Activated CD8-positive, alpha-beta memory T cell treated with anti-CD3 and anti-CD28 coated beads for 24 hours (primary cell): ENCODE measurements at regions not wholly inside any gene's neighbourhood (a gene's known extent, or its start where the extent isn't known, plus 50 kb on each side); places are given as distances from the start of the nearest gene placed in this dataset.
"Not testable (repeated sequence)": the region's sequence is repeated elsewhere in the genome, so short reads cannot be mapped to it uniquely, and the experiment has no call there.

Source experiments
- DNase-seq: peaks from one replicate; pipeline ENCODE4 v3.0.0-alpha.2; 2020

DNA sequence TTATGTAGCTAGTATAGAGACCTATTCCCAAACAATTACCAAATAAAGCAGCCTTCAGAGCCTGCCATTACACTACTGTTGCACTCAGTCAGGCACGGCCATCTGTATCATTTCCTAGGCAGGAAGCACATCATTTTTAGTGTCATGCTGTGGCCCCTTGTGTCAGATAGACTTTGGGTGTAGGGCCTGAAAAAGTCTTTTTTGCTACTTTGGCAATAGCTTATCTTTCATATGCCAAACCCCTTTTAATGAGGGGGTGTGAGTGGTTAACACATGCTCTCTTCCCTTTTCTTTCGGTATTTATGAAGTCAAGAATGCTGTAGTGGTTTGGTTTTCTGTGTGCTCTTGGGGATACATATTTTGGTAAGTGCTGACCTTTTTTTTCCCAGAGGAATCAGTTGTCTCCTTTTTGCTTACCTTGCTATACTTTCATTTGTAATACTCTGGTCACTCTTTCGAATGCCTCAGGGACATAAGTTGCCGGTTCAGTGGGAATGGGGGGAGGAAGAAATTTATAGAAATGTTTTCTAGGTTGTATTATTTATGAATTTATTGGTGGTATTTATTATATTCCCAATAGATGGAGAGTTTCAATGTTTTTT, 209.8 kb downstream of the CSNK1G3 start:
- DNase-seq = no peak

DNA sequence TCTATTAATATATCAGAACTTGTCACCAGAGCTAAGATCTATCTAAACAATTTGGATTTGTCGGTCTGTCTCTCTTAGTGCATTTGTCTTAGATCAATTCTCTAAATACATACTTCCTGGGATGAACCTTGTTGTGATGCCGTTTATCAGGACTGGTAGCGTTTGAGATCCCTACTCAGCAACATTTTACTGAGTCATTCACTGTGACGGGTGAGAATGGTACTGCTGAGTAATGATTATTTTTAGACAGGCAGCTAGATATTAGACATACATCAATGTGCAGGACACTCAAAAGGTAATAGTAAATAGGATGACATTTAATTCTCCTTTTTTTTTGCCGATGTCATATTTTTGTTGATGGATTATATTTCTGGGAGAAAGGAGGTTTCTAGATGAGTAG, 209.0 kb downstream of the CSNK1G3 start:
- DNase-seq = no peak

DNA sequence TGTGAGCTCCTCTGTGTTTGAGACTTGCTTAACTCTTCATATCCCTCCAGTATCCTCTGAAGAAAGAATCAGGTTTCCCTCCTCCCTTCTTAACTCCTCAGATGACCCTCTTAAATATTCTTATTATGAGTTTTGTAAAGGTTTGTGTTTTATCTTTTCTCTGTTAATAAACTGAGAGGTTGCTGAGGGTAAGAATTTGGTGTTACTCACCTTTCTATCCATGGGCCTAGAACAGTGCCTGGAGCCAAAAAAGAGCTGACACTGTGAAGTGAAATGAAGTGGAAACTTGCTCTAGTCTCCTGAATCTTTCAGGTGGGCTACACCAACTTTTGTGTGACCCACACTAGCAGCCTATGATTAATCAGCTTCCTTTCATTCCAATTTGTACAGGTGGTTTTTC, 208.4 kb downstream of the CSNK1G3 start:
- DNase-seq = no peak

DNA sequence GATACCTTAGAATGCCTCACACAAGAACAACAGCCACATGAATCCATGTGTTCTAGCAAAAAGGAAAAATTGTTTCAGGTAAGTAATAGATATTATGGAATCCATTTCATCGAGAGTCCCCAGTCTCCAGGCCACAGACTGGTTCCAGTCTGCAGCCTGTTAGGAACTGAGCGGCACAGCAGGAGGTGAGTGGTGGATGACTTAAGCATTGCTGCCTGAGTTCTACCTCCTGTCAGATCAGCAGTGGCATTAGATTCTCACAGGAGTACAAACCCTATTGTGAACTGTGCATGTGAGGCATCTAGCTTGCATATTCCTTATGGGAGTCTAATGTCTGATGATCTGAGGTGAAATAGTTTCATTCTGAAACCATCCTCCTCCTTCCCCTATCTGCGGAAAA, 207.0 kb downstream of the CSNK1G3 start:
- no peak for DNase-seq

DNA sequence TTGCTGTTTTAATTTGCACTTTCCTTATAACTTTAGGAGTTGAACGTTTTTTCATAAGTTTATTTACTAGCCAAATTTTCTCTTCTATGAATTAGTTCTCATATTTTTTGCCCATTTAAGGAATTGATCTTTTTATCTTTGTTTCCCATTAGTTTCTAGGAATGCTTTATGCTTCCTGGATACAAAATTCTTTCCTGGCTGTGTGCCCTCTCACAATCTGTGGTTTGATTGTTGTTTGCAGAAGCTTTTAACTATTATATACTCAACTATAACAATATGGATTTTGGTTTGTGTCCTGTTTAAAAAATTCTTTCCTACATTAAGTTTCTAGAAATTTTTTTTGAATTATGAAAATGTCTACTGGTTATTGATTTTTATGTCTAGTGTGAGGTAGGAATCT, 206.3 kb downstream of the CSNK1G3 start:
- DNase-seq = no peak

DNA sequence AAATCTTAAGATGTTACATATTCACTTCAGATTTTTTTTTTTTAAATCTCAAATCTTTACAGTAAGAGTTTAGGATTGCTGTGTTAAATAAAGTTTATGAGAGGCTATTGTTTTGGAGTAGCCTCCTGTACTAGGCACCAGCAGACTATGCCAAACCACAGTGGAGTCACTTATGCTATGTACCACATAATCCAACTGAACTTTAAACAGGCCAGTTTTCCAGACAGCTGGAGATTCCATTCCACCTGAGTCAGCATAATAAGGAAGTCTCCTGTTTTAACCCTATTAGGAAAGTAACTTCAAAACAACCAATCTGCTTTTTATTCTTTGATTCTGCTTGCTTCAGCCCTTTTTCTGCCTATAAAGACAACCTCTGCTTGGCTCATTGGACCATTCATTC, 205.2 kb downstream of the CSNK1G3 start:
- no peak for DNase-seq

DNA sequence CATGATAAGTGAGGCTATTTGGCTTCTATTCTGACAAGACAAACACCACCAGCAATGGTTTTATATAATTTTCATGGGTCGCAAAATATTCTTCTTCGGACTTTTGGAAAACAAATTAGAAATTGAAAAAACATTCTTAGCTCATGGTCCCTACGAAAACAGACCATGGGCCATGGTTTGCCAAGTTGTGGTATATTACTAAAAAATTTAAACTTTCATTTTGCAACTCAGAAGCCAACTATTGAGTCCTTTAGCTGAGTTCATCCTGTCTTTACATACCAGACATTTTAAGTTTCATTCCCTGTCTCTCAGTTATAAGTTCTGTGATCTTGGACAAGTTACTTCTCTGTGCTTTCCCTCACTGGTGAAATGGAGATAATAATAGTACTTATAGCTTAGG, 198.1 kb downstream of the CSNK1G3 start:
- DNase-seq = no peak

DNA sequence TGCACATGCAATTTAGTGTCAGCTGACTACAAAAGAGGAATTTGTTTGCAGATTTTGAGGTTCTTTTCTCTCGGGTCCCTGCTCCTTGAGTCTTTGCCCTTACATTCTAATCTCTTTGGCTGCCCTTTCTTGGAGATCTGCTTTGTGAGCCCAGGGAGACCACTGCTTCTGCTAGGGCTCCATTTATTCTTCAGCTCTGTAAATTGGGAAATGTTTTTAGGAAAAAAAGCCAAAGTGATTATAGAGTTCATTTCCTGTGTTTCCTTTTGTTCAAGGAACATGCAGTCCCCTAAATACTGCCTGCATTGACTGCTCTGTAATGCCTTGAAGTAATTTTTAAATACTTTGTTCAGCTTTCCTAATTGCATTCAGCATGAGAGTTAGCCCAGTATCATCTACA, 197.4 kb downstream of the CSNK1G3 start:
- no peak for DNase-seq

DNA sequence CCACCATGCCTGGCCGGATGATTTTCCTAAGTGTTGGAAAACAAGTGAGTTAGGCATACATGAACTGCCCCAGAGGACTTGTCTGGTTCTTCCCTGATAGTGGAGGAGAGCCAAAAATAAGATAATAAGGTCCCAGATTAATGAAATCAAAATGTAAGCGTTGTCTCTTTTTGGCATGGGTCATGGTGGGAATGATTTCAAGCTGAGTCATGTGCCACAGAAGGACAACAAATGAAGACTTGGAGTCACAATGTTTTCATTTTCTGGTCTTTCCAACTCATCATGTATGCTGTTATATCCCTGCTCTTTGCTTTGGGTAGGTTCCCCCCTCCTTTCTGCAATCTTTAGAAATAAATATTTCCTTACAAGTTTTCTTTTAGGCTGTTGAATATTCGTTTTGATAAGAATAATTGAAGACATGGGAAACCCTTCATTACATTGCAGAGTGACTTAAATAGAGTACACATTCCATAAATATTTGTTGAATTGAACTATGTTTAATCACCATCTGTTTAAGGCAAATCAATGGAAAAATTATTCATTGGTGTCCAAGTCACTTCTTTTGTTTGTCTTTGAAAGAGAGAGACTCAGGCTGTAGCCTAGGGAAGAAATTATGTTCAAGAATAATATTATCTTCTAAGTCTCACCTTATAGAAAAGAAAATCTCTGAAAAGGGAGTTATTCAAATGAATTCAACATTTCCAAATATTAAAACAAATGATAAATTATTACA, 196.3 kb downstream of the CSNK1G3 start:
- no peak for DNase-seq

DNA sequence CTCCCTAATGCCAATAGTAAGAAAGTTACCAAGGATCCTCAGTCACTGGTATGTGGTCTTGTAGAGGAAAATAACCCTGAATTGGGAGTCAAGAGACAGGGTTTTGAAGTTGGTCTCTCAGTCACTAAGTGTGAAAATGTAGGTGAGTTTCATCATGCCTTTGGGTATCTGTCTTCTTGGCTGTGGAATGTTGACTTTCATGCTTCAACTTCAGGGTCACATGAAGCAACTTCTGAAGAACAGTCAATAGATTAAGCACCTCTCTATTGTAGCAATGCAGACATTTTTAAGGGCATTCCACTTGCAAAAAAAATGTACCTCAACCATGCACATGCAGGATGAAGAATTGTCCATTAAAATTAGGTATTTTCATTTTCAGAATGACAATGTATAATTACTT, 194.6 kb downstream of the CSNK1G3 start:
- no peak for DNase-seq

DNA sequence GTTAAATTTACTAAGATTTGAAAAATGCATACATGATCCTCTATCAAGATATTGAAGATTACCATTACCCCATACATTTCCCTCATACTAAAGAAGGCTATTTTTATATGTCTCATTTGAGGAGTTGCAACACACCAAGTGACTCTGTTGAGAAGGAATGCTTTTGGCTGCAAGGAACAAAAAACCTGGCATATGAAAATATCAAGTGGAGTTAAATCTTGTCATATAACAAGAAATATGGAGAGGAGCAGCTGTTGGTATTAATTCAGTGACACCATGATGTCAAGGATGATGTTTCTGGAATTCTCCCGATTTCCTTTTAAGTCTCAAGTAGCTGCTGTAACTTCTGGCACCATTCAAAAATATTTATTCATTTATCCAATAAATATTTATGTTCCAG, 193.8 kb downstream of the CSNK1G3 start:
- no peak for DNase-seq

DNA sequence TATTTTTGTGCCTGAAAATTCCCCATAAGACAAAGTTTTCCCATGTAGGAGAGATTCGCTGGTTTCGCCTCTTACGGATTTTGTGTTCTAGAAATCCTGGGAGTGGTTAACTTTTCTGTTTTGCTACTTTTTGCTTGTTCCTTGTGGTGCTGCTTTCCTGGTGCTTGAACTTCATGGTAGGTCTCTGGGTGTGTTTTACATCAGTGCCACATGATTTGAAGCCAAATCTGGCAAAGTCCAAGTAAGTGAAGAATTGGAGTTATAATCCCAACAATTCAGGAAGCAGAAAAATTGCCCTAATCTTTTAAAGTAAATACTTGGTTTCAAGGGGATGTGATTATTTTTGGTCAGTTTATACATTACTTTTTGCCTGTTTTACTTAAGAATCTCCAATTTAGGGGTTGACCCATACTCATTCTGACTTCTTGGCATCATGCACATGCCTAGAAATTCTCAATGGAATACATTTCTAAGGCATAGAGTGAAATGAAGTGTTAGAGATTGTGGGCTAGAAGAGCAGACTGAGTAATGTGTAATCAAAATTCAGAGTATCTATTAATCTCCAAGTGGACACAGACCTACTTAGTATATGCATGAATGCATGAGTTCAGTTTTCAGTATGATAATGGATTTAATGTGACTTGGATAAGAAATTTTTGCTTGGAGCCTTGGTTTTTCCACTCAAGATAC, 189.7 kb downstream of the CSNK1G3 start:
- DNase-seq = no peak

DNA sequence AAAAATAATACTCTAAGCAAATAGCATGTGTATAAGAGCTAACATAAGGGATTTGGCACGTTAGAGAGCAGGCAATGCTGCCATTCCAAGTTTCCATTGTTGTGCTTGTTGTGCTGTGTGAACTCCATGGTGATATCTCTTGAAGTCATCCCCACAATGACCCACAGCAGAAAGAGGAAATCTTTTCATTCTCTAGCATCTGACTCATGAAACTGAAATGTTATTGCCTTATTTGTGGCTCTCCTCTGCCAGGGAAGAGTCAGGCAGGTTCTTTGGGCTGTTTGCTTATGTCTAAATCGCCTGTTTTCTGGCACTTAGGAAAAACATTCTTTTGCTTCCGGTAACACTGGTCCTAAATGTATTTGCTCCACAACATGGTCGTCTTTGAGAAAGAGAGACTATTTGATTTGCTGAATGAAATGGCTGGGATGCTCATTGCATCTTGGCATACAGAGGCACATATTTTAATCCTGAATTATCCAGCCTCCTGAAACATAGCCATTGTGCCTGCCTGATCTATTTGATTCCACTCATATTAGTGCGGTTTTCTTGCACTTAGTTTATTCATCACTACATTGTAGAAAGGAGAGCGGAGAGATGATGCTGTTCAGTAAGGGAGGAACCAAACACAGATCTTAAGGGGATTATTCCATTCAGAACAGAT, 188.8 kb downstream of the CSNK1G3 start:
- DNase-seq = no peak

DNA sequence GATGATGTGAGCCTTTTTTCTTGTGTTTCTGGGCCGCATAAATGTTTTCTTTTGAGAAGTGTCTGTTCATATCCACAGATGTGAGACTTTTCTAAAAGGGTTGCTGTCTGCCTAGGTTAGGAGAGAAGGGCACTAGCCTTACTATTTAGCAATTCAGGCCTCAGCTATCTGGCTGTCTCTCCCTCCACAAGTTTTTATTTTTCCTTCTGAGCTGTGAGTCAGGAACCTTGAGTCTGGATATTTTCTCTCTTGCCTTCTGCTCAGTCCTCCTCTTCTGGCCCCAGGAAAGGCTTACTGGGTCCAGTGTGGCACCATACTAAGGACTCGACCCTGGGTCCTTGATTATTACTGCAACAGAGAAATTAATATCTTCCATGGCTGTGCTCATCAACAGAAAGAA, 187.6 kb downstream of the CSNK1G3 start:
- no peak for DNase-seq

DNA sequence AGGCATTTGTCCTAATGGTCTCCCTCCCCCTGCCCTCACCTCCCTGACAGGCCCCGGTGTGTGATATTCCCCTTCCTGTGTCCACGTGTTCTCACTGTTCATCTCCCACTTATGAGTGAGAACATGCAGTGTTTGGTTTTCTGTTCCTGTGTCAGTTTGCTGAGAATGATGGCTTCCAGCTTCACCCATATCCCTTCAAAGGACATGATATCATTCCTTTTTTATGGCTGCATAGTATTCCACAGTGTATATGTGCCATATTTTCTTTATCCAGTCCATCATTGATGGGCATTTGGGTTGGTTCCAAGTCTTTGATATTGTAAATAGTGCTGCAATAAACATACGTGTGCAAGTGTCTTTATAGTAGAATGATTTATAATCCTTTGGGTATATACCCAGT, 187.0 kb downstream of the CSNK1G3 start:
- not testable (repeated sequence) for DNase-seq

DNA sequence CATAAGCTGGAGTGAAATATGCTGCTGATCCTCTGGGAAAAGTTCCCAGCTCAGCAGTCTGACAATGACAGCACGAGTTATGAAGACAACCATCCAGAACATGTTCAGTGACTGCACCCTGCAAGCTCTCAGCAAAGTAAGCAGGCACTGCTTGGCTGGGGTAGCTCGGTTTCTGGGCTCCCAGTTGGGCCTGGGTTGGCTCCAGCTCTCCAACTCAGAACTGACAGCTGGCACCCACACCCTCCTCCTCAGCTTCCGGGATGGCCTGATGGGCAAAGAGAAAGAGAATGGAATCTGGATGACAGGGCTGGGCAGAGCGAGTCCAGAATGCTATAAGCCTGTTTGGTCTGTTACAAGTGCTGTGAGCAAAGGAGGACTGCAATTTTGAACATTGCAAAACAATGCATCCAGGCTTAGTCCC, 185.0 kb downstream of the CSNK1G3 start:
- DNase-seq = no peak

DNA sequence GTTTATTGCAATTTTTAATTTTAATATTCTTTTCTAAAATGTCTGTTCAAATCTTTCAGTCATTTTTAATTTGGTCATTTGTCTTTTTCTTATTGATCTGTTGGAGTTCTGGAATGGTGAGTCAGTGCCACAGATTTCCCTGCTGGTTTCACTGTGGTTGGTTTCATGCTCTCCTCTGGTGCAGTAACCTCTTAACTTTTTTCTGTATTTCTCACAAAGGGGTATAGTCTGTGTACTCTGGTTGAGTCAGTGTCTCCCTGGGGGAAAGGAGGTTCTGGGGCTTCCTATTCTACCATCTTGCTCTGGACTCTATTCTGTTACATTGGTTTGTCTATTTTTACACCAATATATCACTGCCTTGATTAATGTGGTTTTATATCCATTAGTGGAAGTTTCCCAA, 178.8 kb downstream of the CSNK1G3 start:
- no peak for DNase-seq

DNA sequence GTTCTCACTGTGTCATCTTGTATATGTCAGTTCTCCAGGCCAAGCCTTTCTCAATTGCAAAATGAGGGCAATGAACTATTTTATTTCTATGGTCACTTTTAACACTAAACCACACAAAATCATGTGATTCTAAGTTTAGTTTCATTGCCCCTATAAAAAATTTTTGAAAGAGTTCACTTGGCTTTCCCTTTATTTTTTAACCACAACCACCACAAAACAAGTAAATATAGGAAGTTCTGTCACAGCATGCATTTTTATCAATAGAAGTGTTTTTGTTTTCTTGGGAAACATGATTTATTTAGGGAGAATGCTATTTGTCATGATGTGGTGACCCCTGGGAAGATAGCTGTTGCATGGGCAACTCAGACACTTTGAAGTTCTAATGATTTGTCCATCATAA, 169.1 kb downstream of the CSNK1G3 start:
- no peak for DNase-seq

DNA sequence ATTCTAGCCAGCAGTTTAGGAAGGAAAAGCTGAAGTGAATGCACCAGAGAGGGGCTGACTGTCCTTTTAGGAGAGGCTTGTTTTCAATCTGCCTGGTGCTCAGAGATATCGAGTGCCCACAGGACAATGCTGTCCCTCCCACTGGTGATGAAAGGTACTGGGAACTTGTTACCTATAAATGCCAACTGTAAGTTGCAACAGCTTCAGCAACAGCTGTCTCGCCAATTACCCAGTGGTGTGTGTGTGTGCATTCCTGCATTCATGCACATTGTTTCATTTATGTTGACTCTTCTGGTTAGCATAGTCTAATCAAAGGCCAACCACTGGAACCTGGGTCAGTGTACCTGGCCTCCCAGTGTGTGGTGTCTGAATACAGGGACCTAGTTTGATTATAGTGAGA, 161.1 kb downstream of the CSNK1G3 start:
- DNase-seq = no peak

DNA sequence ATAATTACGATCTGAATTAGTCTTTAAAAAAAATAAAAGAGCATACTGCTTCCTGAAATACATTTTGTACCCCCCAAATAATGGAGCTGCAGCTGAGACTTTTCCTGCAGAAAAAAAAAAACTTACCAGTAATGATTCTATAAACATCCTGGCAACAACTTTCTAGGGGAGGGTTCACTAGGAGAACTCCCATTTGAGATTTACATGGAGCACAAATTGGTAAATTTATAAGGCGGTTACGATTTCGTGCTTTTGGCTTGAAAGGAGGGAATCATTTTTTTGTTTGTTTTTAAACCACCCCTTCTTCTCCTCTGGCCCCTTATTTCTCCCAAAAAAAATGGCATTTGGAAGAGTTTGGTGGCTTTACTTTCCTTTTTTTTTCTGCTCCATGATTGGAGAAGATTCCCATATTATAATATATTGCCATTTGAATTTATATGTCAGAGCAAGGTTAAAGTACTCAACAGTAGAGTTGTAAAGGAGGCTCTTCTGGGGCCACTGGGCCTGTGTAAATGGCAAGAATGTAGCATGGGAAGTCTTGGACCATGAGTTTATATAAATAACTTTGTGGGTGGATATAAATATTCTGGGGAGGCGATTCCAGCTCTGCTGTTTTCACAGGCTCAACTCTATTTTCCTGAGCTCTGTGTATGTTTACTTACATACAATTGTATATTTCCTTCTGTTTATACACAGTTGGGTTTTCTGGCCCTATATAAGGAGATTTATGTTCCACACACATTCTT, 159.9 kb downstream of the CSNK1G3 start:
- DNase-seq = no peak

DNA sequence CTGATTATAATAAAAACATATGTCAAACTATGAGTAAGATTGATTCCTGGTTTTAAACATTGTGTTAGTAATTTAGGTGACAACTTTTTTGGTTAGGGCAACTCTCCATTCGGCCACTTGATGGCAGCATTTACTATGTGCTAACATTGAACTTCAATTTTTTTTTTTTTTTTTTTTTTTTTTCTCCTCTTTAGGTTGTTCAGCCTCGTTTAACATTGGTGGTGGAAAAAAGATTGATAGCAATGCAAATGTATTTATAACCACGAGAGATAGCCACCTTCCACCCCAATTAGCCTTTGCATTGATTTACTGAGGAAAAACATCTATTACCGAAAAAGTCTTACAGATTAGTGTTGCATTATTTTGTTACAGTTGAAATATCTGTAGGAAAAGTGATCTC, 159.1 kb downstream of the CSNK1G3 start:
- peak; percentile 57 for DNase-seq
